ENCODE measurements at regions not wholly inside any gene's neighbourhood (a gene's known extent, or its start where the extent isn't known, plus 50 kb on each side); places are given as distances from the start of the nearest gene placed in this dataset.

DNA sequence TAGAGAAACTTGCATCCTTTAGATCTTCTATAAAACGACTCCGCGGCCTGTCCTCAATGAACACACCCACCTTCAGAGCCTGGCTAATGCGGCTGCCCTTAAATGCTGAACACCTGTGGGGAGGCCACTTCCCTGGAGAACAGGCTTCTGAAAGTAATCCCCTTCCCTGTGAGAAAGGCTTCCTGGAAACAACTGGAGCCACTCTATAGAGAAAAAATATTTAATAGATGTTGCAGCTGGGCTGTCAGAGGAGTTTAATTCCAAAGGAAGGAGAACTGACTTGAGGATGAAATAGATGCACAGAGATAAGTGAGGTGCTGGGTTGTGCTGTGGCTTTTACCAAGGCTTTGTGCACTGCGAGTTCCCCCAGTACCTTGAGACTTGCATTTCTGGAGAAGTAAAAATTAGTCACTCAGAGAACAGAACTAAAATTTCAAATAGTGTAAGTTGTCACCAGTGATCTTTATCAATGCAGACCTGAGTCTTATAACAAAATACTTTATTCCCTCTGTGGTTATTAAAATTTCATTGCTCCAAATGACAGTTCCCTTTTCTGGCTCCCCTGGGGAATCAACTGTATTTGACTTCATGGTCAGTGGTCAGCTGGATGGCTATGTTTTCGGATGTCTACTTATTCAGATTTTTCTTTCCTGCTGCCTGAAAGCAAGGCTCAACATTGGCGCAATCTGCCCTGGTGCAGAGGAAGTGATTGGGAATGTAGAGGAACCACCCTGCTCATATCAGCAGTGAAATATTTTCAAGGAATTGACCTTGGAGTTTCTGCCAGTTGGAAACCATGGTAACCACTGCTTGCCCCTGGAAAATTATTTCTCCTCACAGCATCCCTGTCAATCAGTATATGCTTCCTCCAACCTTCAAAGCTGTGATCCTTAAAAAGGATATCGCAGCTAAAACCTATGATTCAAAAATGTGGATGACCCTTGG, 238.8 kb downstream of the SMARCA2 start:
- no peak overlapping the region for H3K23ac ChIP-seq (ENCODE audit: low read depth, low read length)
- no peak overlapping the region for H3K9ac ChIP-seq (ENCODE audit: low read depth, low read length)
- no peak overlapping the region for H4K5ac ChIP-seq (ENCODE audit: low read depth, low read length)
- H3K4me2 ChIP-seq (ENCODE audit: low read depth, low read length), result no peak overlapping the region
- H3K18ac ChIP-seq (ENCODE audit: low read depth, low read length), result no peak overlapping the region
- H2BK5ac ChIP-seq (ENCODE audit: low read depth, low read length, poor library complexity, severe bottlenecking), result no peak overlapping the region
- no peak overlapping the region for H3K27ac ChIP-seq (ENCODE audit: insufficient read depth, low read length)
- no peak overlapping the region for H2BK120ac ChIP-seq (ENCODE audit: low read depth, low read length)
- H3K14ac ChIP-seq (replicated peaks; ENCODE audit: low read depth, low read length), result no peak overlapping the region
- TF ChIP-seq FOS (IDR thresholded peaks at IDR 0.05; ENCODE audit: low read depth, low read length), result no peak
- H4K91ac ChIP-seq (ENCODE audit: insufficient read depth, low read depth, low read length), result no peak overlapping the region
- no peaks in the 10 kb centered on the region for H3K4me1 ChIP-seq (ENCODE audit: control insufficient read depth, insufficient read depth, low read length)
- intact Hi-C loops (cut with micrococcal nuclease), result no loop called here
- no TSS peak for BruUV-seq (replicated peaks)
- POLR2A ChIA-PET (ENCODE audit: unreplicated experiment), result no interaction called here
- H2BK15ac ChIP-seq (ENCODE audit: low read depth, low read length), result no peak overlapping the region
- no peak overlapping the region for H2AK9ac ChIP-seq (replicated peaks; ENCODE audit: low read depth, low read length, poor library complexity)
- no peak overlapping the region for H2AK5ac ChIP-seq (ENCODE audit: low read depth, low read length)
- ATAC-seq (ENCODE audit: low read depth), result no peak
- no peak overlapping the region for H3K4ac ChIP-seq (ENCODE audit: low read depth, low read length)
- dilution Hi-C loops (cut with HindIII; ENCODE audit: low sequenced_read_pairs, unreplicated experiment), result no loop called here
- H4K8ac ChIP-seq (ENCODE audit: low read depth in 2 of 2, low read length in 2 of 2), result no peak overlapping the region
- no CpG with 5 or more reads among the region's 8 CpGs for WGBS, 2 experiments (ENCODE audit: extremely low coverage in 2 of 2, insufficient read length in 1 of 2)
- CTCF ChIA-PET, result no interaction called here
- H3K4me3 ChIP-seq (ENCODE audit: insufficient read depth, low read depth, low read length), result no peak overlapping the region
- H3K9me1 ChIP-seq (ENCODE audit: insufficient read depth, low read length), result no peaks in the 10 kb centered on the region
- in situ Hi-C loops (cut with MboI; ENCODE audit: low sequenced_read_pairs), result no loop called here
- no peak for DNase-seq
- H3K79me1 ChIP-seq (ENCODE audit: low read depth in 1 of 2, low read length in 2 of 2), result no peaks in the 10 kb centered on the region
- H3K9me3 ChIP-seq (ENCODE audit: control insufficient read depth, insufficient read depth, low read length), result no peaks in the 10 kb centered on the region
- no peak overlapping the region for H3K56ac ChIP-seq (ENCODE audit: extremely low read depth, insufficient read depth, low read length)
- H4K20me1 ChIP-seq (ENCODE audit: insufficient read depth, low read length), result no peaks in the 10 kb centered on the region
- no peak overlapping the region for H2BK20ac ChIP-seq (ENCODE audit: low read depth, low read length)
- peaks cover 2% of the 10 kb centered on the region for H3K27me3 ChIP-seq (ENCODE audit: control insufficient read depth, insufficient read depth, low read length)
- H3K36me3 ChIP-seq (ENCODE audit: control insufficient read depth, insufficient read depth, low read length), result no peaks in the 10 kb centered on the region
- H2AFZ ChIP-seq (replicated peaks; ENCODE audit: low read length, poor library complexity), result no peak overlapping the region

Data from IMR-90 (cell line).